SK-N-SH treated with all-trans-retinoic acid at 6 μM for 48 hours (cell line): ENCODE measurements at regions not wholly inside any gene's neighbourhood (a gene's known extent, or its start where the extent isn't known, plus 50 kb on each side); places are given as distances from the start of the nearest gene placed in this dataset.

ENCODE experiments used
- ATAC-seq: fragments of 200-7000 bp; cut with Tn5 transposase; 3 replicates; pipeline ENCODE4 v1.9.1; 2020; ENCODE audit warnings: mild to moderate bottlenecking, moderate library complexity
- BACH2 ChIP-seq: fragments of 250-450 bp; sonication (Bioruptor Pico); IDR thresholded peaks from 2 replicates; pipeline ENCODE4 v1.9.0; 2021; ENCODE audit warnings: mild to moderate bottlenecking, borderline replicate concordance
- CSDC2 ChIP-seq: fragments of 250-450 bp; sonication (Bioruptor Pico); IDR thresholded peaks from 2 replicates; pipeline ENCODE4 v1.5.0; 2020; ENCODE audit warnings: mild to moderate bottlenecking, moderate library complexity
- ESRRG ChIP-seq: fragments of 250-450 bp; sonication (Bioruptor Pico); IDR thresholded peaks from 2 replicates; pipeline ENCODE4 v1.6.1; 2021; ENCODE audit warnings: mild to moderate bottlenecking
- ISL1 ChIP-seq: fragments of 250-450 bp; sonication (Bioruptor Pico); IDR thresholded peaks from 2 replicates; pipeline ENCODE4 v2.1.2; 2022; ENCODE audit warnings: mild to moderate bottlenecking, moderate library complexity
- OSR1 ChIP-seq: fragments of 250-450 bp; sonication (Bioruptor Pico); IDR thresholded peaks from 2 replicates; pipeline ENCODE4 v1.8.0; 2022; ENCODE audit warnings: moderate library complexity, mild to moderate bottlenecking, inconsistent platforms
- PPARA ChIP-seq: fragments of 250-450 bp; sonication (Bioruptor Pico); IDR thresholded peaks from 2 replicates; pipeline ENCODE4 v1.5.0; 2020; ENCODE audit warnings: mild to moderate bottlenecking, borderline replicate concordance
- SNAI2 ChIP-seq: fragments of 250-450 bp; sonication (Bioruptor Pico); IDR thresholded peaks from 2 replicates; pipeline ENCODE4 v1.5.0; 2020; ENCODE audit warnings: mild to moderate bottlenecking, moderate library complexity
- TCF4 ChIP-seq: fragments of 250-450 bp; sonication (Bioruptor Pico); IDR thresholded peaks from 2 replicates; pipeline ENCODE4 v1.8.0; 2021; ENCODE audit warnings: mild to moderate bottlenecking, moderate library complexity, borderline replicate concordance
- TOX ChIP-seq: fragments of 250-450 bp; sonication (Bioruptor Pico); IDR thresholded peaks from 2 replicates; pipeline ENCODE4 v1.8.0; 2021; ENCODE audit warnings: mild to moderate bottlenecking, moderate library complexity, borderline replicate concordance
- ZC3H10 ChIP-seq: fragments of 250-450 bp; sonication (Bioruptor Pico); IDR thresholded peaks from 2 replicates; pipeline ENCODE4 v1.5.1; 2021; ENCODE audit warnings: mild to moderate bottlenecking, moderate library complexity
- ZFP3 ChIP-seq: fragments of 250-450 bp; sonication (Bioruptor Pico); IDR thresholded peaks from 2 replicates; pipeline ENCODE4 v1.5.0; 2020; ENCODE audit warnings: mild to moderate bottlenecking, moderate library complexity
- ZFP30 ChIP-seq: fragments of 450-650 bp; formaldehyde crosslinking; IDR thresholded peaks from 2 replicates; pipeline ENCODE4 v1.5.0; 2022; ENCODE audit warnings: mild to moderate bottlenecking, moderate library complexity
- ZNF565 ChIP-seq: fragments of 450-650 bp; formaldehyde crosslinking; conservative IDR thresholded peaks from 2 replicates; pipeline ENCODE4 v1.5.0; 2020; ENCODE audit warnings: low read depth, mild to moderate bottlenecking, moderate library complexity
- ZNF70 ChIP-seq: fragments of 450-650 bp; formaldehyde crosslinking; IDR thresholded peaks from 2 replicates; pipeline ENCODE4 v1.5.0; 2020; ENCODE audit warnings: mild to moderate bottlenecking, moderate library complexity
- ZNF8 ChIP-seq: fragments of 450-650 bp; formaldehyde crosslinking; IDR thresholded peaks from 2 replicates; pipeline ENCODE4 v1.5.0; 2020; ENCODE audit warnings: mild to moderate bottlenecking, moderate library complexity
- TF ChIP-seq, protein P1 (sequence below): fragments of 250-450 bp; sonication (Bioruptor Pico); IDR thresholded peaks from 2 replicates; pipeline ENCODE4 v1.5.0; 2020; ENCODE audit warnings: mild to moderate bottlenecking, moderate library complexity
- TF ChIP-seq, protein P2 (sequence below): fragments of 250-450 bp; sonication (Bioruptor Pico); IDR thresholded peaks from 2 replicates; pipeline ENCODE4 v1.5.1; 2021; ENCODE audit warnings: mild to moderate bottlenecking, moderate library complexity
- TF ChIP-seq, protein P3 (sequence below): fragments of 250-450 bp; sonication (Bioruptor Pico); IDR thresholded peaks from 2 replicates; pipeline ENCODE4 v1.5.1; 2020; ENCODE audit warnings: low read depth, mild to moderate bottlenecking, moderate library complexity
- TF ChIP-seq, protein P4 (sequence below): fragments of 250-450 bp; sonication (Bioruptor Pico); IDR thresholded peaks from 2 replicates; pipeline ENCODE4 v1.8.0; 2020; ENCODE audit warnings: mild to moderate bottlenecking, moderate library complexity, borderline replicate concordance

DNA sequence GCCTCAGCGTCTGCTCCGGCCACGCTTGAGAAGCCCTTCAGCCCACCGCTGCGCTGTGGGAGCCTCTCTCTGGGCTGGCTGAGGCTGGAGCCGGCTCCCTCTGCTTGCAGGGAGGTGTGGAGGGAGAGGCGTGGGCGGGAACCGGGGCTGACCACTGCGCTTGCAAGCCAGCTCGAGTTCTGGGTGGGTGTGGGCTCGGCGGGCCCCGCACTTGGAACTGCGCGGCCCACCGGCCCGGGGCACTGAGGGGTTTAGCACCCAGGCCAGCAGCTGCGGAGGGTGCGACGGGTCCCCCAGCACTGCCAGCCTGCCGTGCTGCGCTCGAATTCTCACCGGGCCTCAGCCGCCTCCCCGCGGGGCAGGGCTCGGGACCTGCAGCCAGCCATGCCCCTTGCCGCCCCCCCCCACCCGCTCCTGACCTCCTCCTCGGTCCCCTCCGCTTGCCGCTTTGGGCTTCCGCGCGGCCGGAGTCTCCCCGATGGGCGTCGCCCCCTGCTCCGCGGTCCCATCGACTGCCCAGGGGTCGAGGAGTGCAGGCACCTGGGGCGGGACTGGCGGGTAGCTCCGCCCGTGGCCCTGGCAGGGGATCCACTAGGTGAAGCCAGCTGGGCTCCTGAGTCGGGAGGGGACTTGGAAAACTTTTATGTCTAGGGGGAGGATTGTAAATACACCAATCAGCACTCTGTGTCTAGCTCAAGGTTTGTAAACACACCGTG lies 106.7 kb downstream of the RAP2B start (continued):
- TF ChIP-seq, protein P1, sequence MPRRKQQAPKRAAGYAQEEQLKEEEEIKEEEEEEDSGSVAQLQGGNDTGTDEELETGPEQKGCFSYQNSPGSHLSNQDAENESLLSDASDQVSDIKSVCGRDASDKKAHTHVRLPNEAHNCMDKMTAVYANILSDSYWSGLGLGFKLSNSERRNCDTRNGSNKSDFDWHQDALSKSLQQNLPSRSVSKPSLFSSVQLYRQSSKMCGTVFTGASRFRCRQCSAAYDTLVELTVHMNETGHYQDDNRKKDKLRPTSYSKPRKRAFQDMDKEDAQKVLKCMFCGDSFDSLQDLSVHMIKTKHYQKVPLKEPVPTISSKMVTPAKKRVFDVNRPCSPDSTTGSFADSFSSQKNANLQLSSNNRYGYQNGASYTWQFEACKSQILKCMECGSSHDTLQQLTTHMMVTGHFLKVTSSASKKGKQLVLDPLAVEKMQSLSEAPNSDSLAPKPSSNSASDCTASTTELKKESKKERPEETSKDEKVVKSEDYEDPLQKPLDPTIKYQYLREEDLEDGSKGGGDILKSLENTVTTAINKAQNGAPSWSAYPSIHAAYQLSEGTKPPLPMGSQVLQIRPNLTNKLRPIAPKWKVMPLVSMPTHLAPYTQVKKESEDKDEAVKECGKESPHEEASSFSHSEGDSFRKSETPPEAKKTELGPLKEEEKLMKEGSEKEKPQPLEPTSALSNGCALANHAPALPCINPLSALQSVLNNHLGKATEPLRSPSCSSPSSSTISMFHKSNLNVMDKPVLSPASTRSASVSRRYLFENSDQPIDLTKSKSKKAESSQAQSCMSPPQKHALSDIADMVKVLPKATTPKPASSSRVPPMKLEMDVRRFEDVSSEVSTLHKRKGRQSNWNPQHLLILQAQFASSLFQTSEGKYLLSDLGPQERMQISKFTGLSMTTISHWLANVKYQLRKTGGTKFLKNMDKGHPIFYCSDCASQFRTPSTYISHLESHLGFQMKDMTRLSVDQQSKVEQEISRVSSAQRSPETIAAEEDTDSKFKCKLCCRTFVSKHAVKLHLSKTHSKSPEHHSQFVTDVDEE (CRISPR knock-in tag), result no peak
- no peak for TF ChIP-seq TCF4 (CRISPR knock-in tag)
- no peak for TF ChIP-seq ISL1 (CRISPR knock-in tag)

DNA sequence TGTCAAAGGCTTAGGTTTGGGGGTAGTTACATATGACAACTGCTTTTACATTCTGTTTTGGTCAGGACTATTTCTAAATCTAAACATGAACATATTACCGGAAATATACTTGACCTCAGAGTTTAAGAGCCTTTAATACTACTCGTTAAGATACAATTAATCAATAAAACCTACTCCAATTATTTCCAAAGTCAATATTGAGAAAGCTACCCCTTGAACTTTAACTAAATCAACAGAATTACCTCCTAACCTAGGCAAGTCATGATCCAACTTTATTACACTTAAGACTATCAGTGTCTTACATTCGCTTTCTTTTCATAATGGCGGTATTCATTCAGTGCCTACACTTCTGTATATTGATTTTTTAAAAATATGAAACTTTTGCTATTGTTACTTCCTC lies 107.7 kb downstream of the RAP2B start:
- TF ChIP-seq, protein P2, sequence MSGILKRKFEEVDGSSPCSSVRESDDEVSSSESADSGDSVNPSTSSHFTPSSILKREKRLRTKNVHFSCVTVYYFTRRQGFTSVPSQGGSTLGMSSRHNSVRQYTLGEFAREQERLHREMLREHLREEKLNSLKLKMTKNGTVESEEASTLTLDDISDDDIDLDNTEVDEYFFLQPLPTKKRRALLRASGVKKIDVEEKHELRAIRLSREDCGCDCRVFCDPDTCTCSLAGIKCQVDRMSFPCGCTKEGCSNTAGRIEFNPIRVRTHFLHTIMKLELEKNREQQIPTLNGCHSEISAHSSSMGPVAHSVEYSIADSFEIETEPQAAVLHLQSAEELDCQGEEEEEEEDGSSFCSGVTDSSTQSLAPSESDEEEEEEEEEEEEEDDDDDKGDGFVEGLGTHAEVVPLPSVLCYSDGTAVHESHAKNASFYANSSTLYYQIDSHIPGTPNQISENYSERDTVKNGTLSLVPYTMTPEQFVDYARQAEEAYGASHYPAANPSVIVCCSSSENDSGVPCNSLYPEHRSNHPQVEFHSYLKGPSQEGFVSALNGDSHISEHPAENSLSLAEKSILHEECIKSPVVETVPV (CRISPR knock-in tag), result no peak
- TF ChIP-seq ZNF565 (CRISPR knock-in tag) (no peak), ISL1 (CRISPR knock-in tag) (no peak), TCF4 (CRISPR knock-in tag) (no peak), ZFP3 (CRISPR knock-in tag) (no peak), BACH2 (CRISPR knock-in tag) (no peak), TOX (no peak), ZNF70 (CRISPR knock-in tag) (no peak), CSDC2 (CRISPR knock-in tag) (no peak), ESRRG (CRISPR knock-in tag) (no peak), OSR1 (CRISPR knock-in tag) (no peak), ZC3H10 (no peak), SNAI2 (CRISPR knock-in tag) (no peak), ZNF8 (CRISPR knock-in tag) (no peak), PPARA (no peak)
- TF ChIP-seq, protein P1 (CRISPR knock-in tag), result no peak
- TF ChIP-seq, protein P3, sequence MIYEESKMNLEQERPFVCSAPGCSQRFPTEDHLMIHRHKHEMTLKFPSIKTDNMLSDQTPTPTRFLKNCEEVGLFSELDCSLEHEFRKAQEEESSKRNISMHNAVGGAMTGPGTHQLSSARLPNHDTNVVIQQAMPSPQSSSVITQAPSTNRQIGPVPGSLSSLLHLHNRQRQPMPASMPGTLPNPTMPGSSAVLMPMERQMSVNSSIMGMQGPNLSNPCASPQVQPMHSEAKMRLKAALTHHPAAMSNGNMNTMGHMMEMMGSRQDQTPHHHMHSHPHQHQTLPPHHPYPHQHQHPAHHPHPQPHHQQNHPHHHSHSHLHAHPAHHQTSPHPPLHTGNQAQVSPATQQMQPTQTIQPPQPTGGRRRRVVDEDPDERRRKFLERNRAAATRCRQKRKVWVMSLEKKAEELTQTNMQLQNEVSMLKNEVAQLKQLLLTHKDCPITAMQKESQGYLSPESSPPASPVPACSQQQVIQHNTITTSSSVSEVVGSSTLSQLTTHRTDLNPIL (CRISPR knock-in tag), result no peak
- TF ChIP-seq, protein P4, sequence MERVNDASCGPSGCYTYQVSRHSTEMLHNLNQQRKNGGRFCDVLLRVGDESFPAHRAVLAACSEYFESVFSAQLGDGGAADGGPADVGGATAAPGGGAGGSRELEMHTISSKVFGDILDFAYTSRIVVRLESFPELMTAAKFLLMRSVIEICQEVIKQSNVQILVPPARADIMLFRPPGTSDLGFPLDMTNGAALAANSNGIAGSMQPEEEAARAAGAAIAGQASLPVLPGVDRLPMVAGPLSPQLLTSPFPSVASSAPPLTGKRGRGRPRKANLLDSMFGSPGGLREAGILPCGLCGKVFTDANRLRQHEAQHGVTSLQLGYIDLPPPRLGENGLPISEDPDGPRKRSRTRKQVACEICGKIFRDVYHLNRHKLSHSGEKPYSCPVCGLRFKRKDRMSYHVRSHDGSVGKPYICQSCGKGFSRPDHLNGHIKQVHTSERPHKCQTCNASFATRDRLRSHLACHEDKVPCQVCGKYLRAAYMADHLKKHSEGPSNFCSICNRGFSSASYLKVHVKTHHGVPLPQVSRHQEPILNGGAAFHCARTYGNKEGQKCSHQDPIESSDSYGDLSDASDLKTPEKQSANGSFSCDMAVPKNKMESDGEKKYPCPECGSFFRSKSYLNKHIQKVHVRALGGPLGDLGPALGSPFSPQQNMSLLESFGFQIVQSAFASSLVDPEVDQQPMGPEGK (CRISPR knock-in tag), result no peak

DNA sequence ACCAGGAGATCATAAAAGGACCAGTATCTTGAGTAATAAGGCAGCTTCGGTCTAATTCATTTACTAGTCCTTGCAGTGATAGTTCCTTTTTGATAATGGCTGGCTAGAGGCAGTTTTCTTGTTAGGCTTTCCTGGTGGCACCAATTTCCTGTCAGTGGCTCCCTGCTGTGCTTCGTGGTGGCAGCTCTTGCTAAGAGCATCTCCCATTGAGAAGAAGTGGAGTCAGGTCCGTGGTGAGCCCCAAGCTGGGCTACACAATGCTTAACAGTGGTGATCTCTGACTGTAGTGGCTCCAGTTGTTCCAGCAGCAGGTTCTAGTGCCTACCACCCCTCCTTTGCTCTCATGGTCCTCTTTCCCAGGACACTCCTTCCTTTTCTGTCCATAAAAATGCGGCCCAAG lies 111.2 kb downstream of the RAP2B start:
- no peak for ATAC-seq
- TF ChIP-seq ZNF8 (CRISPR knock-in tag) (no peak), ZFP30 (CRISPR knock-in tag) (no peak), ZNF70 (CRISPR knock-in tag) (no peak), PPARA (no peak)
- TF ChIP-seq, protein P2 (CRISPR knock-in tag), result no peak
- TF ChIP-seq, protein P1 (CRISPR knock-in tag), result no peak
- TF ChIP-seq, protein P4 (CRISPR knock-in tag), result no peak

More for the DNA sequence above, 107.7 kb downstream of the RAP2B start:
- ATAC-seq, result no peak
